ENCODE measurements at regions not wholly inside any gene's neighbourhood (a gene's known extent, or its start where the extent isn't known, plus 50 kb on each side); places are given as distances from the start of the nearest gene placed in this dataset.

- TF ChIP-seq, protein P1, sequence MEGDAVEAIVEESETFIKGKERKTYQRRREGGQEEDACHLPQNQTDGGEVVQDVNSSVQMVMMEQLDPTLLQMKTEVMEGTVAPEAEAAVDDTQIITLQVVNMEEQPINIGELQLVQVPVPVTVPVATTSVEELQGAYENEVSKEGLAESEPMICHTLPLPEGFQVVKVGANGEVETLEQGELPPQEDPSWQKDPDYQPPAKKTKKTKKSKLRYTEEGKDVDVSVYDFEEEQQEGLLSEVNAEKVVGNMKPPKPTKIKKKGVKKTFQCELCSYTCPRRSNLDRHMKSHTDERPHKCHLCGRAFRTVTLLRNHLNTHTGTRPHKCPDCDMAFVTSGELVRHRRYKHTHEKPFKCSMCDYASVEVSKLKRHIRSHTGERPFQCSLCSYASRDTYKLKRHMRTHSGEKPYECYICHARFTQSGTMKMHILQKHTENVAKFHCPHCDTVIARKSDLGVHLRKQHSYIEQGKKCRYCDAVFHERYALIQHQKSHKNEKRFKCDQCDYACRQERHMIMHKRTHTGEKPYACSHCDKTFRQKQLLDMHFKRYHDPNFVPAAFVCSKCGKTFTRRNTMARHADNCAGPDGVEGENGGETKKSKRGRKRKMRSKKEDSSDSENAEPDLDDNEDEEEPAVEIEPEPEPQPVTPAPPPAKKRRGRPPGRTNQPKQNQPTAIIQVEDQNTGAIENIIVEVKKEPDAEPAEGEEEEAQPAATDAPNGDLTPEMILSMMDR (IDR thresholded peaks at IDR 0.05; ENCODE audit: low read depth, low read length) = no peak
- no peaks in the 10 kb centered on the region for H3K36me3 ChIP-seq
Measured at GRCh38 chr7:51786284-51786683, 469.7 kb upstream of the COBL start.

DNA sequence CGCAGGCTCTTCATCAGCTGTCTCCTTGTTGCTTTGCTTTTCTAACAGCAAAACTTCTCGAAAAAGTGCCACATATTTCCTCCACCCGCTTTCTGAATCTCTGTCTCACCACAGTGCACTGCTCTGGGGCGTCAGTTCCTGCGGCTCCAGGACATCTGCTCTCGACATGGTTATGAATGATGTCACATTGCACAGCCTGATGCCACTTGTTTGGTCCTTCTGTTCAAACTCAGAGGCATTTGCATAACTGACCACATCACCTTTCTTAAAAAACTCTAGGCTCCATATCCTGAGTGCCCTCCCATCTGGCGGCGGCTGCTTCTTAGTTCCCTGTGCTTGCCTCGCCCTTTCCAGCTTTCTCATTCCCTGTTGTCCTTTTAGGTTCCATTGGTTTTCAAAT, 469.3 kb upstream of the COBL start:
- Histone ChIP-seq H3K27ac (no peak overlapping the region), H3K27me3 (ENCODE audit: insufficient read depth, low read depth, severe bottlenecking) (no peaks in the 10 kb centered on the region), H3K9me3 (ENCODE audit: severe bottlenecking) (no peaks in the 10 kb centered on the region), H3K4me3 (ENCODE audit: low read depth, low read length) (no peak overlapping the region), H3K36me3 (no peaks in the 10 kb centered on the region)
- no peak for DNase-seq
- TF ChIP-seq, protein P1 (IDR thresholded peaks at IDR 0.05; ENCODE audit: low read depth, low read length) = no peak

More at GRCh38 chr7:51786284-51786683, 469.7 kb upstream of the COBL start:
- H3K9me3 ChIP-seq (ENCODE audit: severe bottlenecking) = no peaks in the 10 kb centered on the region
- DNase-seq = no peak
- no peak overlapping the region for H3K4me3 ChIP-seq (ENCODE audit: low read depth, low read length)
- H3K27ac ChIP-seq = no peak overlapping the region
- H3K27me3 ChIP-seq (ENCODE audit: insufficient read depth, low read depth, severe bottlenecking) = no peaks in the 10 kb centered on the region

DNA sequence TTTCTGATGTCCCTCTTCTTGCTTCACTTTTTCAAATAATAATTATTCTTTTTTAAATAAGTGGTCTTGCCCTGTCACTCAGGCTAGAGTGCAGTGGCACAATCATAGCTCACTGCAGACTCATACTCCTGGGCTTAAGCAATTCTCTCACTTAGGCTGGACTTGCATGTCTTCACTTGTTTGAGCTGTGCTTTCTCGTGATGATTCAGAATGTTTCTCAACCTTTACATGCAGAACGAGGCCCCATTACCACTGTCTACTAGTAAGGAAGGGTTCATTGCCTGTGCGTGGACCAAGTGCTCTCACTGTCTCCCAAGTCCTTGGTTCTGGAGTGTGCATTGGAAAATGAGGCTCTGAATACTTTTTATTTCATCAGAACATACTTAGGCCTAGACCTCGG, 468.6 kb upstream of the COBL start:
- no peak for DNase-seq

DNA sequence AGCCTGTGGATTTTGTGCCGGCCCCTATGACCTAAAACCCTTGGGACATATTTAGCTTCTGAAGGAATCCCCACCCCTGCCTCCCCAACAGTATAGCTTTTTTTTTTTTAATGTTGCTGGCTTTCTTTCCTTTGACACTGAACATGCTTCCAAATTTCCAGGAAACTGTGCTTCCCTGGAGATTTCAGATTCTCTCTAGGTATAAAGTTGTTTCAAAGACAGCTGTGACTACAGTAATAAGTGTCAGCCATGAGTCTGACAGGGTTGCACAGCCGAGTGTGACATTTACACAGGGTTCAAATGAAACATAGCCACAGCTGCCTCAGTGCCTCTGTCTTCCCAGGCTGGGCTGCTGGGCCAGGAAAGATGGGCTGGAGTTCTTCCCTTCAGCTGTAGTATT, 466.6 kb upstream of the COBL start:
- Histone ChIP-seq H3K36me3 (no peaks in the 10 kb centered on the region), H3K4me3 (ENCODE audit: low read depth, low read length) (no peak overlapping the region), H3K27me3 (ENCODE audit: insufficient read depth, low read depth, severe bottlenecking) (no peaks in the 10 kb centered on the region), H3K27ac (no peak overlapping the region), H3K9me3 (ENCODE audit: severe bottlenecking) (no peaks in the 10 kb centered on the region)
- no peak for DNase-seq
- TF ChIP-seq, protein P1 (IDR thresholded peaks at IDR 0.05; ENCODE audit: low read depth, low read length) = no peak

More for the DNA sequence above, 468.6 kb upstream of the COBL start:
- Histone ChIP-seq H3K9me3 (ENCODE audit: severe bottlenecking) (no peaks in the 10 kb centered on the region), H3K27me3 (ENCODE audit: insufficient read depth, low read depth, severe bottlenecking) (no peaks in the 10 kb centered on the region), H3K36me3 (no peaks in the 10 kb centered on the region), H3K4me3 (ENCODE audit: low read depth, low read length) (no peak overlapping the region), H3K27ac (no peak overlapping the region)
- TF ChIP-seq, protein P1 (IDR thresholded peaks at IDR 0.05; ENCODE audit: low read depth, low read length) = no peak

- DNase-seq = no peak
- no peaks in the 10 kb centered on the region for H3K27me3 ChIP-seq (ENCODE audit: insufficient read depth, low read depth, severe bottlenecking)
- no peaks in the 10 kb centered on the region for H3K36me3 ChIP-seq
- H3K27ac ChIP-seq = no peak overlapping the region
- H3K9me3 ChIP-seq (ENCODE audit: severe bottlenecking) = no peaks in the 10 kb centered on the region
- no peak overlapping the region for H3K4me3 ChIP-seq (ENCODE audit: low read depth, low read length)
- TF ChIP-seq, protein P1 (IDR thresholded peaks at IDR 0.05; ENCODE audit: low read depth, low read length) = no peak
Measured at GRCh38 chr7:51778121-51778520, 461.5 kb upstream of the COBL start.

DNA sequence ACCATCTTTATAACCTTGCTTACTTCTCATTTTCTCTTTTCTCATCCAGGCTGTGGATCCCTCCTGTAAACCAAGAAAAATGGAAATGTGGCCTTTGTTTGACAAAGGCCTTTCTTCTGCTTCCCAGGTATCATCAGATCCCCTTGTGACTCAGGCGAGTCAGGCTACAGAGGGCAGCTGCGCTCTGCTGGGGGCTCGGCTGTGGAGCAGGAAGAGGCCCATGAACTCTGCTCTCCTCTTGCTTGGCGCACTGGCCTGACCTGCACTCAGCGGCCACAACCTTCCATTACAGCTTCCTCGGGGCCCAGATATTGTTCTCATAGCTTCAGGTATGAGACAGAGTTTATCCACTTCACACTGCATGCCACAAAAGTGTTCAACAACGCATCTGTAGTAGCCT, 457.6 kb upstream of the COBL start:
- no peak overlapping the region for H3K4me3 ChIP-seq (ENCODE audit: low read depth, low read length)
- TF ChIP-seq, protein P1 (IDR thresholded peaks at IDR 0.05; ENCODE audit: low read depth, low read length) = no peak
- H3K27me3 ChIP-seq (ENCODE audit: insufficient read depth, low read depth, severe bottlenecking) = no peaks in the 10 kb centered on the region
- H3K9me3 ChIP-seq (ENCODE audit: severe bottlenecking) = no peaks in the 10 kb centered on the region
- H3K27ac ChIP-seq = no peak overlapping the region
- no peaks in the 10 kb centered on the region for H3K36me3 ChIP-seq
- DNase-seq = no peak

All from WERI-Rb-1 (cell line).